ENCODE measurements at regions not wholly inside any gene's neighbourhood (a gene's known extent, or its start where the extent isn't known, plus 50 kb on each side); places are given as distances from the start of the nearest gene placed in this dataset.

DNA sequence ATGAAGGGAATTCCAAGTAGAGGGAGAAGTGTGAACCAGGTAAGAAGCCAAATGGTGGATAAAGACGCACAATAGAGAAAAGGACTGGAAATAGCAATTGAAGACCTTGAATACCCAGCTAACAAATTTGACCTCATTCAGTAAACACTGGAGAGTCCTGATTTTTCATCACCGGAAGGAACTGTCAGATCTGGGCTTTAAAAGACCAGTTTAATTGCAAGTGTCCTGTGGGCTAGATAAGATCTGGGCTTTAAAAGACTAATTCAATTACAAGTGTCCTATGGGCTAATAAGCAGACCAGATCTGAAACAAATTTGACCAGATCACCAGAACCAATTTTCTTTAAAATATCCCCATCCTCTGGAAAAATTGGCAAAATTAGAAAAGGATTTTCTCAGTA is 380.0 kb downstream of the ACTL7B start:
- 79 to 84% methylated on average over 2 of the region's 2 CpGs for WGBS, 2 donors (ENCODE audit: low coverage in 1 of 2)
- in situ Hi-C loops (cut with MboI; ENCODE audit: low pct_ligation_motif_present in 1 of 4, low pct_unique_long_range_greater_than_20kb in 1 of 4, low sequenced_read_pairs in 3 of 4), result no loop called here
- intact Hi-C loops (cut with DNase I; ENCODE audit: low total_unique reads), result no loop called here
- no peaks in the 10 kb centered on the region for H3K27me3 ChIP-seq
- no peak overlapping the region for H3K4me3 ChIP-seq
- no peak overlapping the region for H3K27ac ChIP-seq
- no peak for DNase-seq
- TF ChIP-seq, protein P1, sequence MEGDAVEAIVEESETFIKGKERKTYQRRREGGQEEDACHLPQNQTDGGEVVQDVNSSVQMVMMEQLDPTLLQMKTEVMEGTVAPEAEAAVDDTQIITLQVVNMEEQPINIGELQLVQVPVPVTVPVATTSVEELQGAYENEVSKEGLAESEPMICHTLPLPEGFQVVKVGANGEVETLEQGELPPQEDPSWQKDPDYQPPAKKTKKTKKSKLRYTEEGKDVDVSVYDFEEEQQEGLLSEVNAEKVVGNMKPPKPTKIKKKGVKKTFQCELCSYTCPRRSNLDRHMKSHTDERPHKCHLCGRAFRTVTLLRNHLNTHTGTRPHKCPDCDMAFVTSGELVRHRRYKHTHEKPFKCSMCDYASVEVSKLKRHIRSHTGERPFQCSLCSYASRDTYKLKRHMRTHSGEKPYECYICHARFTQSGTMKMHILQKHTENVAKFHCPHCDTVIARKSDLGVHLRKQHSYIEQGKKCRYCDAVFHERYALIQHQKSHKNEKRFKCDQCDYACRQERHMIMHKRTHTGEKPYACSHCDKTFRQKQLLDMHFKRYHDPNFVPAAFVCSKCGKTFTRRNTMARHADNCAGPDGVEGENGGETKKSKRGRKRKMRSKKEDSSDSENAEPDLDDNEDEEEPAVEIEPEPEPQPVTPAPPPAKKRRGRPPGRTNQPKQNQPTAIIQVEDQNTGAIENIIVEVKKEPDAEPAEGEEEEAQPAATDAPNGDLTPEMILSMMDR (IDR thresholded peaks at IDR 0.05), result no peak
- no peak for TF ChIP-seq POLR2AphosphoS5 (IDR thresholded peaks at IDR 0.05)
- no peak for TF ChIP-seq POLR2A (IDR thresholded peaks at IDR 0.05)
- TF ChIP-seq EP300 (IDR thresholded peaks at IDR 0.05; ENCODE audit: low read depth), result no peak
- H3K4me1 ChIP-seq, result peaks cover 14 to 46% (median 30%) of the 10 kb centered on the region in 4 donors
- no peaks in the 10 kb centered on the region for H3K36me3 ChIP-seq
- H3K9me3 ChIP-seq, result no peaks in the 10 kb centered on the region

DNA sequence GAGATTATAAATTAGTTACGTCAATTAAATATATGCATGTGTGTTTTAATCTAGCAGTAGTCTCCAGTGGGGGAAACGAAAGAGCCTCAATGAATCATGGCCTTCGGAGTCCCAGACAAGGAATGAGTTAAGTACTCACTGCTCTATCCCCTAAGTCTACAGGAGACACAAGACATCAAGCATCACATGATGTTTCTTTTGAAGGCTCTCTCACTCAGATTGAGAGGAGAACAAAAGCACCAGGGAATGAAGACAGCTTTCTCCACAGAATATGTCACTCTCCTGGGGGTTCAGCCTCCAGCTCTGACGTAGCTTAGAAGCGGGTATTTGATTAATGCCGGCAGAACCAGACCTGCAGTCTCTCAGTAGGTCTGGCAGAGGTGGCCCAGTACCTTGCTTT is 381.4 kb downstream of the ACTL7B start:
- intact Hi-C loops (cut with DNase I; ENCODE audit: low total_unique reads) (no loop called here), in situ Hi-C loops (cut with MboI; ENCODE audit: low pct_ligation_motif_present in 1 of 4, low pct_unique_long_range_greater_than_20kb in 1 of 4, low sequenced_read_pairs in 3 of 4) (no loop called here)
- Histone ChIP-seq H3K9me3 (no peaks in the 10 kb centered on the region), H3K36me3 (no peaks in the 10 kb centered on the region), H3K4me3 (no peak overlapping the region), H3K4me1 (peaks cover 14 to 45% (median 30%) of the 10 kb centered on the region in 4 donors), H3K27ac (no peak overlapping the region), H3K27me3 (no peaks in the 10 kb centered on the region)
- DNase-seq, result no peak
- TF ChIP-seq EP300 (IDR thresholded peaks at IDR 0.05; ENCODE audit: low read depth) (no peak), POLR2A (IDR thresholded peaks at IDR 0.05) (no peak), POLR2AphosphoS5 (IDR thresholded peaks at IDR 0.05) (no peak)
- TF ChIP-seq, protein P1 (IDR thresholded peaks at IDR 0.05), result no peak
- WGBS, 2 donors (ENCODE audit: low coverage in 1 of 2), result 68 to 82% methylated on average over 3 to 6 of the region's 6 CpGs

DNA sequence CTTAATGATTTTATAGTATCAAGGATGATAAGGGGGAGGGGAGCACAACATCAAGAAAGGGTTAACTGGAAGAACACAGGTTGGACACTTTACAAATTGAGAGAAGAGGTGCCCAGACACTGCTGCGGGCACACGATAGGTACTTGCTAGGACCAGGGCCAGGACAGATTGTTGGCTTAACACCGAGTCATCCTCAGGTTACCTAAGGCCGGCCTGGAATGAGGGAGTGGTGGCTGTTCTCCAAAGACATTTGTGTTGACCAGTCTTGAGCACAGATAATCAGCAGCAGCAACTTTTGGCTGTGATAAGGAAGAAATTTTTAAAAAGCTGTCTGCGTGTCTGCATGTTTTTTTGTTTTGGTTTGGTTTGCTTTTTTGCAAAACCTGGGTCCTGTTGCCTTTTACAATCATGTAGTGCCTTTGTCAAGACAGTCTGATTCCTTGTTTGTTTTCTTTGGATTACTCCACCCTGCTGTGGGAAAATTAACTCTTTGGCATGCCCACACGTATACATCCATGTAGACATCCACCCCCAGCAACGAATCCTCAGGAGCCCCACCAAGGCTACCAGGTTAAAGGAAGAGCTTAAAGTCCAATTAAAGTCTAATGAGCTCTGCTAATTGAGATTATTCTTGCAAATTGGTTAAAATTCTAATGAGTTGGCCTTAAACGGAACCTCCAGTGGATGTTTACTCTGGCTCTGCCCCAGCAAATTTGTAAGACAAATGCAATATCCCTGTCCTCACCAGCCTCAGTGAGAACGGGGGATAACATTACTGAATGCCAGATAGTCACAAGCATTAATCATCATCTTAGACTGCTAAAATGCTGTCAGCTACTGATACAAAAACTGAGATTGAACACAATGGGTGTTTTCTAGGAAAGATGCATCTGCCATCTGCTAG is 382.3 kb downstream of the ACTL7B start:
- peak overlapping the region in 3 of 4 donors; percentile 1 to 42 (median 2) for H3K27ac ChIP-seq
- no peak overlapping the region for H3K4me3 ChIP-seq
- H3K27me3 ChIP-seq, result no peaks in the 10 kb centered on the region
- 27 to 41% methylated on average over 7 to 9 of the region's 9 CpGs for WGBS, 2 donors (ENCODE audit: low coverage in 1 of 2)
- TF ChIP-seq POLR2AphosphoS5 (IDR thresholded peaks at IDR 0.05) (peak in 1 of 3 donors; percentile 11), POLR2A (IDR thresholded peaks at IDR 0.05) (no peak), EP300 (IDR thresholded peaks at IDR 0.05; ENCODE audit: low read depth) (no peak)
- TF ChIP-seq, protein P1 (IDR thresholded peaks at IDR 0.05), result no peak
- H3K4me1 ChIP-seq, result peaks cover 19 to 39% (median 27%) of the 10 kb centered on the region in 4 donors
- no peaks in the 10 kb centered on the region for H3K36me3 ChIP-seq
- in situ Hi-C loops (cut with MboI; ENCODE audit: low pct_ligation_motif_present in 1 of 4, low pct_unique_long_range_greater_than_20kb in 1 of 4, low sequenced_read_pairs in 3 of 4), result no loop called here
- intact Hi-C loops (cut with DNase I; ENCODE audit: low total_unique reads), result no loop called here
- no peaks in the 10 kb centered on the region for H3K9me3 ChIP-seq
- DNase-seq, result peak; percentile 53

DNA sequence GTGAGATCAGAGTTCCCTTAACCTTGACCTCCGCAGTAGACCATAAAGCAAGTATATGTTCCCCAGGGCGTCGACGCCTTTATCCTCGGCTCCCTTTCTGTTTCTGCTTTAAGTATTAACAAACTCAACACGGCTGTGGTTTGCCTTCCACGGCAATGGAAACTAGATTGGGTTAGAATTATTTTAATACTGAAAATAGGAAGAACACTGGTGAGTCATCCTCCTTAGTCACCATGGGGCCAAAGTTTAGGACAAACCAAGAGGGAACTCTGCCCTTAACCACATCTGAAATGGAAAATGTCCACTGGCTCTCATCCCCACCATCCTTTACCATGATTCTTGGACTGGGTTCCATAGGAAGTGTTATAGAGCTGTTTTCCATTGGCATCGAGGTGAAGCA is 386.1 kb downstream of the ACTL7B start:
- no peaks in the 10 kb centered on the region for H3K36me3 ChIP-seq
- no peak overlapping the region for H3K27ac ChIP-seq
- no peak for DNase-seq
- no peak overlapping the region for H3K4me3 ChIP-seq
- H3K9me3 ChIP-seq, result no peaks in the 10 kb centered on the region
- H3K27me3 ChIP-seq, result no peaks in the 10 kb centered on the region
- 34 to 65% methylated on average over 7 to 8 of the region's 8 CpGs for WGBS, 2 donors (ENCODE audit: low coverage in 1 of 2)
- no peak for TF ChIP-seq POLR2AphosphoS5 (IDR thresholded peaks at IDR 0.05)
- no peak for TF ChIP-seq POLR2A (IDR thresholded peaks at IDR 0.05)
- no peak for TF ChIP-seq EP300 (IDR thresholded peaks at IDR 0.05; ENCODE audit: low read depth)
- TF ChIP-seq, protein P1 (IDR thresholded peaks at IDR 0.05), result no peak
- H3K4me1 ChIP-seq, result peaks cover 8 to 40% (median 26%) of the 10 kb centered on the region in 4 donors
- intact Hi-C loops (cut with DNase I; ENCODE audit: low total_unique reads), result no loop called here
- in situ Hi-C loops (cut with MboI; ENCODE audit: low pct_ligation_motif_present in 1 of 4, low pct_unique_long_range_greater_than_20kb in 1 of 4, low sequenced_read_pairs in 3 of 4), result no loop called here

All from transverse colon (tissue), 4 donors.